ENCODE measurements at regions not wholly inside any gene's neighbourhood (a gene's known extent, or its start where the extent isn't known, plus 50 kb on each side); places are given as distances from the start of the nearest gene placed in this dataset.

GRCh38 chr5:67268231-67269021, 71.8 kb upstream of the CD180 start:
- peak; percentile 98 for DNase-seq (ENCODE audit: low read depth)
- H3K4me3 ChIP-seq (ENCODE audit: low read depth, low read length), result peak overlapping the region; percentile 36
- TF ChIP-seq CTCF (IDR thresholded peaks at IDR 0.05; ENCODE audit: insufficient read depth, low read length), result no peak

DNA sequence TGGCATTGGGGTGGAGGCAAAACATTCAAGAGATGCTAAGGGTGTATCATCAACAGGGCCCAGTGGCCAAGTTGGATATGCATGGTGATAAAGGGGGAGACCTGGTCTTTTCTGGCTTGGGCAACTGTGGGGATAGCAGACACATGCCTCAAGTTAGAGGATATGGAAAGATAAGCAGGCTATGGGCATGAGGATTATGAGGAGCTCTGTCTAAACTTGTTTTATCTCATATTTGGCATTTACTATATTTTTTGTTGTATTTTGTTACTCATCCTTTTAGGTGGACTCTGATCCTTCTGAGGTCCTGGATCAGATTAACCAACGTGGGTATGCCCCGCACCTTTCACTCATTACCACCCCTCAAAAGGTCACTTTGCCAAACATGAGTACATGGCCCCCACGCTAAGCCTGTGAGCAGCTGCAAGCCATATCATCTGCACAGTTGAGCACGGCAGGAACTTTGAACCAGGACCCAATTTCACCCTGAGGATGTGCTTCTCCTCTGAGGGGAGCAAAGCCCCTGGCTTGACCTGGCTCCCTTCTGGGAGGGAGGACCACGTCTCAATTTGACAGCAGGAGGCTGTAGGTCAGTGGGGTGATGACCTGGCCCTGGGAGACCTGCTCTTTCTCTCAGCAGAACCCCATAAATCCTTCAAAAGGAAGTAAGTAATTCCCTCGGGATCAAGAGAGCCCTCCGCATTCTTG, 71.1 kb upstream of the CD180 start:
- no peak for TF ChIP-seq CTCF (IDR thresholded peaks at IDR 0.05; ENCODE audit: insufficient read depth, low read length)
- no peak overlapping the region for H3K4me3 ChIP-seq (ENCODE audit: low read depth, low read length)
- no peak for DNase-seq (ENCODE audit: low read depth)

GRCh38 chr5:67266654-67267350, 70.2 kb upstream of the CD180 start:
- TF ChIP-seq CTCF (IDR thresholded peaks at IDR 0.05; ENCODE audit: insufficient read depth, low read length), result no peak
- no peak for DNase-seq (ENCODE audit: low read depth)

GRCh38 chr5:67265951-67266350, 69.4 kb upstream of the CD180 start:
- DNase-seq (ENCODE audit: low read depth), result no peak
- no peak for TF ChIP-seq CTCF (IDR thresholded peaks at IDR 0.05; ENCODE audit: insufficient read depth, low read length)
- H3K4me3 ChIP-seq (ENCODE audit: low read depth, low read length), result no peak overlapping the region

More at GRCh38 chr5:67266654-67267350, 70.2 kb upstream of the CD180 start:
- H3K4me3 ChIP-seq (ENCODE audit: low read depth, low read length), result no peak overlapping the region

DNA sequence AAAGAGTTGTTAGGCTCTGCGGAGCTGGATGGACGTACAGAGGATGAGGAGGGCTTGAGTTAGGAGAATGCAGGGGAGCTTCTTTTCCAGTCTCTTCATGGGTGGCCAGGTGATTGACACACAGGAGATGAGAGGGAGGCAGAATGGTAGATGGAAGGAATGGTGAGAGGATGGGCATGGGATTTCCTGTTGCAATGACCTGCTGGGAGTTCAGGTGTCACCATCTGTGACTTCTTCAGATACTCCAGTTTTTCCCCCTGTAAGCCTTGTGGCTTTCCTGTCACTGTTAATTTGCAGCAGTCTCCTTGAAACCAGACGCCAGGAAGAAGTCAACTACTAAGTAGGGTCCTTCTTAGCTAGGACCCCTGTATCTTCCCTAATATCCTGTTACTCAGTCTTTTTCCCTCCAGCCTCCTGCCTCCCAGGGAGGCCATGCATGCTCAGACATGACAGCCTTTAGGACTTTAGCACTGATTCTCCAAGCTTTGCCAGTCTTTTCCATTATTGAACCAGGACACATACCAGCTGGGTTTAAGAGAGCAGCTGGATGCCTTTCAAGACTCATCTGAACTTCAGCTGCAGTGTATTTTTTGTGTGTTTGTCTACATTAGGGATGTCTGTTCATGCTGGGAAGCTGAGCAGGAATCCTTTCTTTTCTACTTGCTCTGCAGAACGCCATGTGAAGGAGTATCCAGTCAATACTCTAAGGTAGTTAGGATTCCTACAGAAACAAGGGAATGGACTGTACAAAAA, 67.2 kb upstream of the CD180 start:
- DNase-seq (ENCODE audit: low read depth), result no peak
- TF ChIP-seq CTCF (IDR thresholded peaks at IDR 0.05; ENCODE audit: insufficient read depth, low read length), result no peak
- no peak overlapping the region for H3K4me3 ChIP-seq (ENCODE audit: low read depth, low read length)

DNA sequence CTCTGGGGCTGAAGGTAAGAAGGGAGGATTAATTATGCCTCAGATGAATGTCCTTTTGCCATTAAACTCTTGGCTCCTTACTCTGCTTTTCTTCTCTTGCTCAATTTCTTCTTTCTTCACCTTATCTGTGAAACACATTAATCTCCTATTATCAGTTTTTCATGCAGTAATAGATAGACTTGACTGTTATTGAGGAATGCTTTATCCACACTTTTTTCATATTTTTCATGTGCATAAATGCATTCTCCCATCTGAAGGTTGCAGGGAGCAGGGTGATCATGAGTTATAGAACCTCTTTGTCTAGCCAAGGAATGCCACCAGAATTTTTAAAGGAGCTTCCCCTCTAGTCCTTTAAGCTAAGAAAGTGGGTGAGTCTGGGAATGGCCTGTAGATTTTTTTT, 66.4 kb upstream of the CD180 start:
- peak; percentile 73 for DNase-seq (ENCODE audit: low read depth)
- TF ChIP-seq CTCF (IDR thresholded peaks at IDR 0.05; ENCODE audit: insufficient read depth, low read length), result no peak
- no peak overlapping the region for H3K4me3 ChIP-seq (ENCODE audit: low read depth, low read length)

All from fibroblast of the aortic adventitia (primary cell).